NCI-H69 (cell line): ENCODE measurements at regions not wholly inside any gene's neighbourhood (a gene's known extent, or its start where the extent isn't known, plus 50 kb on each side); places are given as distances from the start of the nearest gene placed in this dataset.
"Not testable (repeated sequence)": the region's sequence is repeated elsewhere in the genome, so short reads cannot be mapped to it uniquely, and the experiment has no call there.

ENCODE experiments used
- DNase-seq: peaks from one replicate; lab custom pipeline; 2025; lab: John Stamatoyannopoulos, UW

GRCh38 chr3:24545887-24546286, 51.2 kb upstream of the THRB start:
- no peak for DNase-seq

GRCh38 chr3:24548278-24548677, 53.6 kb upstream of the THRB start:
- DNase-seq, result peak; percentile 15

DNA sequence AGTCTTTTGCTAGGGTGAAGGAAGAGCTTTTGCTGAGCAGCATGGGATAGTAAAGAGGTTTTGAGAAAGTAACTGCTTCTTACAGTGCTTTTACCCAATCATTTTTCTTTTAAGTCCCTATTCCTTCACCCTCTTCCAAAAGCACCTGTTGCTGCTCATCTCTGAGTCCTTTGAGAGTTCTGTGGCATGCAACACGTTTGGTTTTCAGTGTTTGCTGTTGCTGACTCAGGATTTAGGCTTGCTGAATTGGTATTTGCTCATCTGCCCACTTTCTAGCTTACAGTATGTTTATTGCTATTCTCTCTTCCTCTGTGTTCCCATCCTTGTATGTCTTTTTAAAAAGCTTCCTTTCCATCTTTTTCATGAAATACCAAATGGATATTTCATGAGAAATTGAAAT, 55.9 kb upstream of the THRB start:
- DNase-seq, result no peak

DNA sequence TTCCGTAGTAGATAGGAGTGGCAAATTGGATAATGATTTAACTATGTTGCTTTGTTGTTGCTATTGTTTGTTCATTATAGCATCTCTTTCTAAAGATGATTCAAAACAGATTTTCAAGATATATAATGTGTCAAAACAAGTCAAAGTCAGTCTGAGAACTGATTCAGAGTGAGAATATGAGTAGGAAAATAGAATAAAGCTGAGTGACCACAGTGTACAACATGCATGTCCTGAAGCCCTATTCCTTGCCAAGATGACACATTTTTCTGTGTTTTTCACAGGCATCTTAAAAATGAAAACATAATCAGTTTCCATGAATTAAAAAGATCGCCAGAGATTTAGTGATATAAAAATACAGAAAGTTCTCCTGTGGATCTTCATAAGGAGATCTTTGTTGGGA, 57.0 kb upstream of the THRB start:
- no peak for DNase-seq

DNA sequence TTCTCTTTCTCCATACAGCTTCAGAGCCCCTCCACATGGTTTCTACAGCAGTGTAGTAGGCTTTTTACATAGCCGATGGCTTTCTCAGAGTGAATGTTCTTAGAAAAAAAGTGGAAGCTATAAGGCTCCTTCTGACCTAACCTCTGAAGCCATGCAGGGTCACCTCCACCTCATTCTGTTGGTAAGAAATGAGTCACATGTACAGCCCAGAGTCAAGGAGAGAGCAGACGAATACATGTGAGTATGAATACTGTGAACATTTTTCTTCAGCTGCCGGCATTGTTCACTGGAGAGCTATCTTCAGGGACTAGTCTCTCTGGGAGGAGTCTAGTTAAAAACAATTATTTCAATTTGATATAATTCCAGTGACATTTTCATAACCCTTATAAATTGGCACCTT, 68.2 kb upstream of the THRB start:
- DNase-seq, result no peak

DNA sequence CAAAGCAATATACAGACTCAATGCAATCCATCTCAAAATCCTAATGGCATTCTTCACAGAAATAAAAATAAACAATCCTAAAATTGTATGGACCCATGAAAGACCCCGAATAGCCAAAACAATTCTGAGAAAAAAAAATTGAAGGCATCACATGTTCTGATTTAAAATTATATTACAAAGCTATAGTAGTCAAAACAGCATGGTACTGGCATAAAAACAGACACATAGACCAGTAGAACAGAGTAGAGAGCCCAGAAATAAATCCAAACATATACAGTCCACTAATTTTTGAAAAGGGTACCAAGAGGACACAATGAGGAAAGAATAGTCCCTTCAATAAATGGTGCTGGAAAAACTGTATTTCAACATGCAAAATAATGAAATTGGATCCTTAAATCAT, 70.4 kb upstream of the THRB start:
- DNase-seq, result no peak

DNA sequence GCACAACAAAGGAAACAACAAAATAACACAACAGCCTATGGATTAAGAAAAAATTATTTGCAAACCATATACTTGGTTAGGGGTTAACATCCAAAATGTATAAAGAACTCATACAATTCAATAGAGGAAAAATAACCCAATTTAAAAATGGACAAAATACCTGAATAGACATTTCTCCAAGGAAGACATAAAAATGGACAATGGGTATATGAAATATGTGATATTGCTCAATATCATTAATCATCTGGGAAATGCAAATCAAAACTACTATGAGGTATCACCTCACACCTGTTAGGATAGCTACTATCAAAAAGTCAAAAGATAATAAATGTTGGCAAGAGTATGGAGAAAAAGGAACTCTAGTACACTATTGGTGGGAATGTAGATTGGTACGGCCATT, 71.0 kb upstream of the THRB start:
- no peak for DNase-seq

GRCh38 chr3:24566927-24567326, 72.3 kb upstream of the THRB start:
- DNase-seq, result no peak

DNA sequence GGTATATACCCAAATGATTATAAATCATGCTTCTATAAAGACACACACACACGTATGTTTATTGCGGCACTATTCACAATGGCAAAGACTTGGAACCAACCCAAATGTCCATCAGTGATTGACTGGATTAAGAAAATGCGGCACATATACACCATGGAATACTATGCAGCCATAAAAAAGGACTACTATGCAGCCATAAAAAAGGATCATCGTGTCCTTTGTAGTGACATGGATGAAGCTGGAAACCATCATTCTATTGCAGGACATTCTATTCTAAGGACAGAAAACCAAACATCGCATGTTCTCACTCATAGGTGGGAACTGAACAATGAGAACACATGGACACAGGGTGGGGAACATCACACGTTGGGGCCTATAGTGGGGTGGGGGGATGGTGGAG, 77.8 kb upstream of the THRB start:
- not testable (repeated sequence) for DNase-seq

GRCh38 chr3:24573576-24573975, 78.9 kb upstream of the THRB start:
- DNase-seq, result no peak

- no peak for DNase-seq
Measured at GRCh38 chr3:24578324-24578723, 83.7 kb upstream of the THRB start.

DNA sequence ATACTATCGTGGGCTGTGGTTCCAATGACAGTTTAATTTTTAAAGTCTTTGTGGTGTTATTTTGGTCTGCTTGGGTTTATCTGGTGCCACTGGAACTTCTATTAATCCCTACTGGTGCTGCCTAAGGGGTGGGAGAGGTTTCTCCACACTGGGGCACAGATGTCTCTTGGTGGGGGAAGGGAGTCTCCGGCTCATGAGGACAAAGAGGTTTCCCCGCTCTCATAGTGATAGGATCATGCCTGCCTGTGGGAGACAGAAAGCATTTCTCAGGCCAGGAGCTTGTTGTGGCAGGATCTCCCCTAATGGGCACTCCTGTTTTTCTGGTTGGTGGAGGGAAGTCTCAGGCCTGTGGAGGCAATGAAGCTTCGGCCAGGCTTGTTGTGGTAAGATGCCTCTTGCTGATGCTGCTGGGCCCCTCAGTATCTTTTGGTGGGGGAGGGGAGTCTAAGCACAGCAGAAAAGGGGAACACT, 84.3 kb upstream of the THRB start:
- no peak for DNase-seq

DNA sequence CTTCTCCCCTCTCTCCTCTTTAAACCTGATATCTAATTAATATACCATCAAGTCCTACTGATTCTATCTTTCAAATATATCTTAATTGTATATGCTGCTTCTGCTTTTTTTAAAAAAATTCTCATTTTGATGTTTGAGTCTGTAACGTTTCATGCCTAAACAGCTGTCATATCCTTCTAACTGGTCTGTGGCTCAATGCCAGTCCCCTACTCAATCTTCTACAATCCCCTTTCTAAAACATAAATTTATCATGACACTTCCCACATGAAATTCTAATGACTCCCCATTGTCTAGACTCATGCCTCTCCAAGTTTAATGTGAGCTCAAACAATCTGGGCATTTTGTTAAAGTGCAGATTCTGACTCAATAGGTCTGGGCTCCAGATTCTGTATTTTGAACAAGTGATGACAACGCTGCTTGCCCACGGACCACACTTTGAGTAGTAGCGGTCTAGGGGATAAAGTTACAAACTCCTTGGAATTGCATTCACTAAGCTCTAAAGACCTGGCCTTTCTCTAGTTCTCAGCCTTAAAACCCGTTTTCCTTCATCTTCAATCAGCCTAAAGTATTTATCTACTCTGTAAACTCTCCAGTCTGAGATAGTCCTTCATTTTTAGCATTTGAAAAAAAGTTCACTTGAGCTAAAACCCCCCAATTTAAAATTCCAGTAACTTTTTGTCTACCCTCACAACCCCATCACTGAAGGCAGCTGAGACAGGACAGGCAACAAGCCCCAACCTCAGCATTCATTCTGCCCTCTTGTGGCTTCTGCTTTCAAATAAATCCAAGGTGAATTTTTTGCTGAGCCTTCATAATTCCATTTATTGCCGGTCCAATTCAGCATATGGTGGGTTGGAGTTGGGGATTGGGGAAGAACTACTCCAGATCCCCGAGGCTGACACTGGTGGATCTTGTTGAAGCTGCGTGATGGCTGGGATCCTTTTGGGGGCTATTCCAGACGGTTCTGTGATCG, 88.1 kb upstream of the THRB start:
- peak; percentile 34 for DNase-seq

GRCh38 chr3:24586920-24587319, 92.3 kb upstream of the THRB start:
- DNase-seq, result no peak

DNA sequence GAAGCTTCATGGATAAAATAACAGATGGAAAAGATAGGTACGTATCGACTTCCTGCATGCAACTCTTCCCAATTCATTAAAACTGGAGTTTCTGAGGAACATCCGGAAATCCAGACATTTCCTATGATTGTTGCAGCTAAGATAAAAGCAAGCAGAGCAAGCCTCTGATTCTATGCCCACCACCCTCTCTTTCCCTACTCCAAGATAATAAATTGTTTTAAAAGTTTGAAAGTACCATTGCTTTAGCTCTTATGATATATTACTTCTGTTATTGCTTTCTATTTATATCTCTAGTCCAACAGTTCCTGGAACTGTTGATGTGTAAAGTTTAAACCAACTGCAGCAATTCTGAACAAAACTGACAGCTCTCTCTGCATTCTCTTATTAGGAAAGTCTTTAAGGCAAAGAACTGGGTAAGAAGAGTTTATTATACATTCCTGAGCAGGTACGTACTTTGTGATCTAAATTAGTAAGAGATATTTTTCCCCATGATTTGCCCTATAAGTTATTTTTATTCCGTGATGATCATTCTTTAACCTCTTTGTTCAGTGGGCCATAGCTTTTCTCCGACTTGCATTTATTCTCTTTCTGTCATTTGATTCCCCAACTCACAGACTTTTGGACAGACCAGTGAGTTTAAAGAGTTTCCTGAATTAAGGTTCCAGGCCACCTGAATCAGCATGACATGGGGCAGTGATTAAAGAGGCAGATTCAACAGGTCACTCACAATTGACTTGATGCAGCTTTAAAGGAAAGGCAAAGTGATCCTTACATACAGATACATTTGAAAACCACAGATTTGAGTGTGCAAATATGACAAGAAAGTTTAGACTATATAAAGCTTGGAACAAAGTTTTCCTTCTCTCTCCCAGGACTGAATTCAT, 94.2 kb upstream of the THRB start:
- no peak for DNase-seq

DNA sequence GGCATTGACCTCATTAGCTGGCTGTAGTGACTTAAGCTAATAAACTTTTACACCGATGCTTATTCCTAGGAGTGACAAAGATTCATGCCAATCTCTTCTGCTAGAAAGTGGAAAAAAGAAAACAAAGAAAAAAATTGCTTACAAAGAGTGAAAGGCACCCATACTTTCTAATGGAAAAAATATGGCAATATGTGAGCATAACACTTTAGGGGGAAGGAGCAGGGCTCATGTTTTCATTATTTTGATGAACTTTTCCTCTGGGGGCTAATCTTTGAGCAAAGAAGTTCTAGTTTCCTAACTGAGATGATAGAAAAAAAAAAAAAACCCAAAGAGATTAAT, 94.8 kb upstream of the THRB start:
- DNase-seq, result no peak

- DNase-seq, result no peak
Measured at GRCh38 chr3:24589931-24590880, 95.6 kb upstream of the THRB start.

GRCh38 chr3:24591191-24591590, 96.5 kb upstream of the THRB start:
- DNase-seq, result no peak

DNA sequence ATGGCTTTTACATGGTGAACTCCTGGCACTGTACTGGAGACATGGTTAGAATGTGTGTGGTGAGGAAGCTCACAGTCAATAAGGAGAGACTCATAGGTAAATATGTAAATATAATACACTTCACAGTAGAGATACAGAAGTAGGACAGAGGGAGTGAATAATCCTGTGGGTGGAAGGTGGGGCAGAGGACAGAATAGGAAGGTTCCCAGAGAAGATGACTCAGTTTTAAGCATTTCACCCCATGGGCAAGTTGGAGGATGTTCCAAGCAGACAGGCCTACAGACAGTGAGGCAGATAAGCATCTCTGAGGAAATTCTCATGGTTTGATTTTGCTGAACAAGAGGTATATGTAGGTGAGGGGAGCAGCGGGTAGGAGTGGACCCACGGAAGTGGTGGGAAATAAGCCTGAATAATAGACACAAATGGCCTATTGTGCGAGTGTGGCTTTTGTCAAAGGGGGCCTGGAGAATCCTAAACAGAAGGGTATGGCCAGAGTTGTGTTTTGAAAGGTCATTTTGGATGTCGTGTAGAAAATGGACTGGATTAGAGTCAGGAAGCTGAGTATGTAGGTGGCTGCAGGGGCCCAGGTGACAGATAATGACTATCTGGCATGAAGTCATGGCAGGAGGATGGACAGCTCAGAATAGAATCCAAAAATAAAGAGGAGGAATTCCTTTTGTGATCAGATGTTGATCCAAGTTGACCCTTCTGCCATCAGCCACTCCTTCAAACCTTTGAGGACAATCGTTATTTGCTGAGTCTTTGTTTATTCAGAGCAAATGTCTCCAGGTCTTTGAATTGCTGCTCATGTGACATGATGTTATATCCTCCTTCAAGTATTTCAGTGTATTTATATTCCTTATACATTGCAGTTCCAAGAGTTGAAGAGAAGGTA, 97.3 kb upstream of the THRB start:
- DNase-seq, result peak; percentile 53

GRCh38 chr3:24594161-24594560, 99.5 kb upstream of the THRB start:
- no peak for DNase-seq

GRCh38 chr3:24595796-24596195, 101.1 kb upstream of the THRB start:
- DNase-seq, result no peak
